IMR-90 (cell line): ENCODE measurements at regions not wholly inside any gene's neighbourhood (a gene's known extent, or its start where the extent isn't known, plus 50 kb on each side); places are given as distances from the start of the nearest gene placed in this dataset.

Experiments
- ATAC-seq: fragments of 200-7000 bp; cut with Tn5 transposase; 2 replicates; pipeline ENCODE4 v1.9.1; 2020; ENCODE audit warnings: low read depth, mild to moderate bottlenecking, moderate library complexity
- BruUV-seq: library from RNA; stranded (reverse); fragments of 400-500 nt; replicated peaks from 2 replicates; lab custom pipeline; 2021; lab: Mats Ljungman, UMichigan
- CTCF ChIA-PET: fragments of 300-600 bp; formaldehyde crosslinking; extraction: SDS; loops from one replicate; lab custom pipeline; 2021; ENCODE audit warnings: antibody characterized with exemption; lab: Yijun Ruan, JAX
- POLR2A ChIA-PET: fragments of 300-600 bp; sonication (Branson Sonifier 250); formaldehyde crosslinking; loops from one replicate; lab custom pipeline; 2022; ENCODE audit warnings: antibody characterized with exemption; ENCODE audit not compliant: unreplicated experiment; lab: Charles Lee
- DNase-seq: peaks from one replicate; pipeline ENCODE4 v3.0.0; 2013
- H2AFZ ChIP-seq: replicated peaks from 2 replicates; pipeline ENCODE3; 2013; ENCODE audit warnings: low read length, mild to moderate bottlenecking; ENCODE audit not compliant: poor library complexity
- H2AK5ac ChIP-seq: 2 replicates; pipeline ENCODE4 v1.6.1; 2013; ENCODE audit warnings: low read depth, low read length, inconsistent platforms
- H2AK9ac ChIP-seq: replicated peaks from 2 replicates; pipeline ENCODE3; 2013; ENCODE audit warnings: mild to moderate bottlenecking, low read depth, low read length, moderate library complexity; ENCODE audit not compliant: poor library complexity
- H2BK120ac ChIP-seq: 2 replicates; pipeline ENCODE4 v1.6.1; 2013; ENCODE audit warnings: low read depth, low read length, inconsistent platforms
- H2BK15ac ChIP-seq: 3 replicates; pipeline ENCODE4 v1.6.1; 2013; ENCODE audit warnings: low read depth, low read length, inconsistent platforms
- H2BK20ac ChIP-seq: 2 replicates; pipeline ENCODE4 v1.6.1; 2013; ENCODE audit warnings: low read depth, mild to moderate bottlenecking, inconsistent platforms, low read length, moderate library complexity
- H2BK5ac ChIP-seq: 2 replicates; pipeline ENCODE4 v1.6.1; 2013; ENCODE audit warnings: mild to moderate bottlenecking, low read depth, low read length, inconsistent platforms; ENCODE audit not compliant: poor library complexity, severe bottlenecking
- H3K14ac ChIP-seq: replicated peaks from 2 replicates; pipeline ENCODE4 v1.6.1; 2013; ENCODE audit warnings: low read depth, low read length, inconsistent platforms
- H3K18ac ChIP-seq: 2 replicates; pipeline ENCODE4 v1.6.1; 2013; ENCODE audit warnings: low read depth, low read length, control low read depth
- H3K23ac ChIP-seq: 2 replicates; pipeline ENCODE4 v1.6.1; 2013; ENCODE audit warnings: low read depth, low read length, inconsistent platforms
- H3K27ac ChIP-seq: 2 replicates; pipeline ENCODE4 v1.5.1; 2013; ENCODE audit warnings: mild to moderate bottlenecking, control low read depth, low read length; ENCODE audit not compliant: insufficient read depth
- H3K27me3 ChIP-seq: 2 replicates; pipeline ENCODE4 v1.6.1; 2013; ENCODE audit warnings: low read length; ENCODE audit not compliant: control insufficient read depth, insufficient read depth
- H3K36me3 ChIP-seq: 2 replicates; pipeline ENCODE4 v1.6.1; 2013; ENCODE audit warnings: low read length, mixed read lengths; ENCODE audit not compliant: control insufficient read depth, insufficient read depth
- H3K4ac ChIP-seq: 2 replicates; pipeline ENCODE4 v1.6.1; 2013; ENCODE audit warnings: low read depth, low read length, inconsistent platforms
- H3K4me1 ChIP-seq: 2 replicates; pipeline ENCODE4 v1.6.1; 2013; ENCODE audit warnings: low read length, mixed read lengths; ENCODE audit not compliant: control insufficient read depth, insufficient read depth
- H3K4me2 ChIP-seq: 2 replicates; pipeline ENCODE4 v1.6.1; 2013; ENCODE audit warnings: low read depth, mild to moderate bottlenecking, control low read depth, low read length, moderate library complexity
- H3K4me3 ChIP-seq: 2 replicates; pipeline ENCODE4 v1.5.1; 2013; ENCODE audit warnings: low read depth, mild to moderate bottlenecking, control low read depth, low read length, moderate library complexity; ENCODE audit not compliant: insufficient read depth
- H3K56ac ChIP-seq: 2 replicates; pipeline ENCODE4 v1.6.1; 2013; ENCODE audit warnings: low read length, inconsistent platforms; ENCODE audit not compliant: insufficient read depth; ENCODE audit errors: extremely low read depth
- H3K79me1 ChIP-seq, 2 experiments: 2 replicates each; pipeline ENCODE4 v1.6.1; 2013; ENCODE audit warnings: low read length in 2 of 2, inconsistent platforms in 1 of 2, low read depth in 1 of 2
- H3K9ac ChIP-seq: 2 replicates; pipeline ENCODE4 v1.6.1; 2013; ENCODE audit warnings: low read depth, low read length, control low read depth
- H3K9me1 ChIP-seq: 2 replicates; pipeline ENCODE4 v1.6.1; 2013; ENCODE audit warnings: low read length, inconsistent platforms; ENCODE audit not compliant: insufficient read depth
- H3K9me3 ChIP-seq: 2 replicates; pipeline ENCODE4 v1.6.1; 2013; ENCODE audit warnings: low read length; ENCODE audit not compliant: control insufficient read depth, insufficient read depth
- H4K20me1 ChIP-seq: 2 replicates; pipeline ENCODE4 v1.6.1; 2013; ENCODE audit warnings: low read length, inconsistent platforms; ENCODE audit not compliant: insufficient read depth
- H4K5ac ChIP-seq: 2 replicates; pipeline ENCODE4 v1.6.1; 2013; ENCODE audit warnings: mild to moderate bottlenecking, low read depth, low read length, control low read depth
- H4K8ac ChIP-seq, 2 experiments: 2 replicates each; pipeline ENCODE4 v1.6.1; 2013; ENCODE audit warnings: low read depth in 2 of 2, low read length in 2 of 2, control low read depth in 1 of 2, inconsistent platforms in 1 of 2
- H4K91ac ChIP-seq: 2 replicates; pipeline ENCODE4 v1.6.1; 2013; ENCODE audit warnings: low read depth, low read length, inconsistent platforms; ENCODE audit not compliant: insufficient read depth
- BHLHE40 ChIP-seq: fragments of 150-350 bp; IDR thresholded peaks from 2 replicates; pipeline ENCODE4 v1.6.1; 2016; ENCODE audit warnings: mild to moderate bottlenecking, low read depth, low read length
- CTCF ChIP-seq: conservative IDR thresholded peaks from 2 replicates; pipeline ENCODE4 v1.5.1; 2012; ENCODE audit warnings: mild to moderate bottlenecking, low read depth, low read length, improper control_type of control experiment
- MAFK ChIP-seq: IDR thresholded peaks from 2 replicates; pipeline ENCODE4 v1.6.1; 2012; ENCODE audit warnings: low read depth, low read length, improper control_type of control experiment
- MAZ ChIP-seq: IDR thresholded peaks from 2 replicates; pipeline ENCODE4 v1.6.1; 2012; ENCODE audit warnings: low read depth, mild to moderate bottlenecking, low read length, improper control_type of control experiment, moderate library complexity, borderline replicate concordance
- RAD21 ChIP-seq: IDR thresholded peaks from 2 replicates; pipeline ENCODE4 v1.6.1; 2012; ENCODE audit warnings: low read length, improper control_type of control experiment
- RCOR1 ChIP-seq: IDR thresholded peaks from 2 replicates; pipeline ENCODE4 v1.6.1; 2012; ENCODE audit warnings: mild to moderate bottlenecking, low read length, improper control_type of control experiment; ENCODE audit not compliant: insufficient replicate concordance
- RFX5 ChIP-seq: IDR thresholded peaks from 2 replicates; pipeline ENCODE4 v1.8.0; 2012; ENCODE audit warnings: low read depth, mild to moderate bottlenecking, low read length, moderate library complexity
- WGBS, 2 experiments: methylation state at CpG; one replicate each; pipeline versions ENCODE4 v1.1.5 to v1.1.7; 2013; ENCODE audit warnings: missing lambda C conversion rate in 2 of 2; ENCODE audit not compliant: insufficient read length in 1 of 2; ENCODE audit errors: extremely low coverage in 2 of 2; 5-methylcytosine and 5-hydroxymethylcytosine counted together
- dilution Hi-C: fragments of 300-500 bp; cut with HindIII; formaldehyde crosslinking; loops from one replicate; pipeline ENCODE4 v1.14.3; 2018; ENCODE audit warnings: low sequenced_read_pairs; ENCODE audit not compliant: unreplicated experiment
- in situ Hi-C: fragments of 300-500 bp; cut with MboI; formaldehyde crosslinking; loops from 3 replicates; pipeline ENCODE4 v1.14.3; 2019; ENCODE audit warnings: low sequenced_read_pairs, inconsistent platforms, mixed read lengths
- intact Hi-C: fragments of 100-400 bp; cut with micrococcal nuclease; formaldehyde crosslinking; loops from 2 replicates; pipeline ENCODE4 v1.10.0; 2022
- TF ChIP-seq, protein P1 (sequence below): fragments of 150-350 bp; IDR thresholded peaks from 2 replicates; pipeline ENCODE4 v1.6.1; 2016; ENCODE audit warnings: low read depth, mild to moderate bottlenecking, low read length, moderate library complexity, borderline replicate concordance

- TF ChIP-seq MAFK: no peak
These were observed 132.7 kb upstream of the HS6ST1 start (continued) for GRCh38 chr2:128451084-128452023.

DNA sequence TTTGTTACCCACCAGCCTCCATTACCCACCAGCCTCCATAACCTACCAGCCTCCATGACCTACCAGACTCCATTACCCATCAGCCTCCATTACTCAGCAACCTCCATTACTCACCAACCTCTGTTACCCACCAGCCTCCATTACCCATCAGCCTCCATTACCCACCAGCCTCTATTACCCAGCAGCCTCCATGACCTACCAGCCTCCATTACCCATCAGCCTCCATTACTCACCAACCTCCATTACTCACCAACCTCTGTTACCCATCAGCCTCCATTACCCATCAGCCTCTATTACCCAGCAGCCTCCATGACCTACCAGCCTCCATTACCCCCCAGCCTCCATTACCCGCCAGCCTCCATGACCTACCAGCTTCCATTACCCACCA is 133.3 kb upstream of the HS6ST1 start:
- no CpG with 5 or more reads among the region's 1 CpG for WGBS, 2 experiments
- BruUV-seq: no TSS peak
- ATAC-seq: no peak

More for the DNA sequence above, 133.3 kb upstream of the HS6ST1 start:
- no peak overlapping the region for H3K4me3 ChIP-seq
- no peaks in the 10 kb centered on the region for H3K4me1 ChIP-seq
- no peak overlapping the region for H3K56ac ChIP-seq
- H3K9ac ChIP-seq: no peak overlapping the region
- no peak overlapping the region for H3K23ac ChIP-seq
- H3K36me3 ChIP-seq: no peaks in the 10 kb centered on the region
- H3K4me2 ChIP-seq: no peak overlapping the region
- dilution Hi-C loops: no loop called here
- H2AK5ac ChIP-seq: no peak overlapping the region
- POLR2A ChIA-PET: no interaction called here
- peaks cover 3% of the 10 kb centered on the region; the same call in 1 of the 2 replicates for H3K9me3 ChIP-seq
- no peak overlapping the region for H4K8ac ChIP-seq
- CTCF ChIA-PET: no interaction called here
- H2AFZ ChIP-seq: no peak overlapping the region
- no peak overlapping the region for H3K27ac ChIP-seq
- no peaks in the 10 kb centered on the region for H4K20me1 ChIP-seq
- H3K4ac ChIP-seq: no peak overlapping the region
- in situ Hi-C loops: no loop called here
- intact Hi-C loops: no loop called here
- no peaks in the 10 kb centered on the region for H3K79me1 ChIP-seq
- no peak overlapping the region for H3K18ac ChIP-seq
- no peak overlapping the region for H4K5ac ChIP-seq
- no peaks in the 10 kb centered on the region for H3K9me1 ChIP-seq
- no peak overlapping the region for H2BK15ac ChIP-seq
- no peak for DNase-seq
- TF ChIP-seq RCOR1 (no peak), MAZ (no peak), RFX5 (no peak), BHLHE40 (no peak), CTCF (no peak), RAD21 (no peak)
- TF ChIP-seq, protein P1, sequence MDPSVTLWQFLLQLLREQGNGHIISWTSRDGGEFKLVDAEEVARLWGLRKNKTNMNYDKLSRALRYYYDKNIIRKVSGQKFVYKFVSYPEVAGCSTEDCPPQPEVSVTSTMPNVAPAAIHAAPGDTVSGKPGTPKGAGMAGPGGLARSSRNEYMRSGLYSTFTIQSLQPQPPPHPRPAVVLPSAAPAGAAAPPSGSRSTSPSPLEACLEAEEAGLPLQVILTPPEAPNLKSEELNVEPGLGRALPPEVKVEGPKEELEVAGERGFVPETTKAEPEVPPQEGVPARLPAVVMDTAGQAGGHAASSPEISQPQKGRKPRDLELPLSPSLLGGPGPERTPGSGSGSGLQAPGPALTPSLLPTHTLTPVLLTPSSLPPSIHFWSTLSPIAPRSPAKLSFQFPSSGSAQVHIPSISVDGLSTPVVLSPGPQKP: no peak
- H2AK9ac ChIP-seq: no peak overlapping the region
- no peak overlapping the region for H3K14ac ChIP-seq
- no peak overlapping the region for H2BK5ac ChIP-seq
- peaks cover 19% of the 10 kb centered on the region for H3K27me3 ChIP-seq
- H4K91ac ChIP-seq: no peak overlapping the region
- H2BK120ac ChIP-seq: no peak overlapping the region
- no peak overlapping the region for H2BK20ac ChIP-seq
